HG03378 (cell line): ENCODE measurements at regions not wholly inside any gene's neighbourhood (a gene's known extent, or its start where the extent isn't known, plus 50 kb on each side); places are given as distances from the start of the nearest gene placed in this dataset.
"Not testable (repeated sequence)": the region's sequence is repeated elsewhere in the genome, so short reads cannot be mapped to it uniquely, and the experiment has no call there.

ENCODE experiments used
- ATAC-seq: cut with Tn5 transposase; IDR thresholded peaks from one replicate; pipeline ENCODE4 v1.9.1; 2021; ENCODE audit warnings: mild to moderate bottlenecking, moderate library complexity; ENCODE audit not compliant: unreplicated experiment

- ATAC-seq, result no peak
Measured at GRCh38 chr3:157859541-157859940, 246.7 kb downstream of the SHOX2 start.

DNA sequence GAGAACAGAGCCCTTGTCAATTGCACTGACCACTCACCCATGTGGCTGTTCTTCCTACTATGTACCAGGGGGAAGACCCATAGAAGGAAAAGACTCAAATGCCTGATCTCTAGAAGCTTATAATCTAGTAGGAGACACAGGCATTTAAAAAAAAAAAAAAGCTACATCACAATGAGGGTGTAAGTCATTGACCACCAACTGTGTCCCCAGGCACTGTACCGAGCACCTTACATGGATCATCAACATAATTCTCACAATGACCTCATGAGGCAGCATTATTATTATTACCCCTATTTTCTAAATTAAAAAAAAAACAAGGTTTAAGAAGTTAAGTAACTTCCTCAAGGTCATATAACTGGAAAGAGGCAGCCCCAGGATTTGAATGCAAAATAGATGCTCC, 247.4 kb downstream of the SHOX2 start:
- no peak for ATAC-seq

DNA sequence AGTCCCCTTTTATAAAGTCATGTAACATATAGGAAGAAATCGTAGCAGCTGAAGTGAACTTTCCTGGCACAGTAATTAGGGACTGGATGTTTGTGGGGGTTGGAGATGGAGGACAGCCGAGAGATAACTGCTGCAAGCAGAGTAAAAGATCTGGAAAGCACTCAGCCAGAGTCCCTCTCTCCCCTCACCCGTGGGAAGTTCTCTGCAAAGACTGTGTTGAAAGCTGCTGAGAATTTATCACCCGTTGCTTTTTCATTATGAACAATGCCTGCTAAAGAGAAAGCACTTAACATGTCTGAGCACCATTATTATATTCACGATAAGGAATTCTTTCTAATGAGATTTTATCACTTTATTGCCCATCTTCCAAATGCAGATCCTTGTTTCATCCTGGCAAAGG, 248.8 kb downstream of the SHOX2 start:
- ATAC-seq, result no peak

DNA sequence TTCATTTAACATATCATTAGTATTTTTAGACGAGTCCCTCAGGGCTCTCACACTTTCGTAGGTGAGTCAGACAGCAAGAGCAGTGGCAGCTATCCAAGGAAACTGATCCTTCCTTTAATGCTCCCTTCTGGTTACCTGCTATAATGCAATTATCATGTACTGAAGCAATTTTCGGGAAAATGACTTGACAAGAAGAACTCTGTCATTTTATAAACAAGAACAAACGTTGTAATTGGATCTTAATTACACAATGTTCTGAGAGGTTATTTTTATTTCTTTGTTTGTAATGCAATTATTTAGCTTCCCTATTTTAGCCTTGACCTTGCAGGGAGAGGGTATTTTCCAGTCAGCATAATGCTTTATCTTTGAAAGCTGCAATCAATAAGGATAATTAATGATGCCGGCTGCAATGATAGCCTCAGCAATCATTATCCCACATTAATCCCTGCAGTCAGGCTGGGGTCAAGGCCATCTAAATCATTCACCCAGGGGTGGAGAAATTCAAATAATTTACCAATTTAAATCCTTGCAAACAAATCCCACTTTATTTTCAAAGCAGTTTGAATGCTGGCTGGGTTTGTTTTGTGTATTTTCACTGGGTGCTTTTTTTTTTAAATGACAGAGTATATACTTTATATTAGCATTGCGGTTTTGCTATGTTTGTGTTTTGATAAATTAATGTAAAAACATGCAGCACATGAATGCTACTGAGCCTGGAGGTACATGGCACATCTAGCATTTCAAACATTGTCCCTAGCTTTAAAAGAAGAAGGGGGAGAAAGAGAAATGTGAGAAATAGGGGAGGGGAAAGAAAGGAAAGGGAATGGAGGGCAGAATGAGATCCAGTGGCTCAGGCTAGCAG, 249.9 kb downstream of the SHOX2 start:
- ATAC-seq, result no peak

DNA sequence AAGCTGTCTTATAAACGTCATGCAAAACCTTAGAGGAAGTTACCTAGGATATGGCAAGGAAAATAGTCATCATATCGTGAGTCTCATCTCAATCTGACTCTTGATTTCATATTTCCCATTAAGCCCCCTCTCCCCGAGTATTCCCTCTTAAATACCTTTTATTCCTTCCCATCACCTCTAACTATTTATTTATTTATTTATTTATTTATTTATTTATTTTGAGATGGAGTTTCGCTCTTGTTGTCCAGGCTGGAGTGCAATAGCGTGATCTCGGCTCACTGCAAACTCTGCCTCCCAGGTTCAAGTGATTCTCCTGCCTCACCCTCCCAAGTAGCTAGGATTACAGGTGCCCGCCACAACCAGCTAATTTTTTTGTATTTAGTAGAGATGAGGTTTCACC, 260.4 kb downstream of the SHOX2 start:
- ATAC-seq, result not testable (repeated sequence)

GRCh38 chr3:157844800-157845565, 261.2 kb downstream of the SHOX2 start:
- no peak for ATAC-seq

GRCh38 chr3:157844216-157844615, 262.0 kb downstream of the SHOX2 start:
- no peak for ATAC-seq

GRCh38 chr3:157841029-157841428, 265.2 kb downstream of the SHOX2 start:
- ATAC-seq, result no peak

GRCh38 chr3:157840564-157840963, 265.7 kb downstream of the SHOX2 start:
- ATAC-seq, result no peak

- ATAC-seq, result no peak
Measured at GRCh38 chr3:157838457-157838856, 267.8 kb downstream of the SHOX2 start.

- ATAC-seq, result no peak
Measured at GRCh38 chr3:157837336-157837735, 268.9 kb downstream of the SHOX2 start.

- no peak for ATAC-seq
Measured at GRCh38 chr3:157836022-157836421, 270.2 kb downstream of the SHOX2 start.

DNA sequence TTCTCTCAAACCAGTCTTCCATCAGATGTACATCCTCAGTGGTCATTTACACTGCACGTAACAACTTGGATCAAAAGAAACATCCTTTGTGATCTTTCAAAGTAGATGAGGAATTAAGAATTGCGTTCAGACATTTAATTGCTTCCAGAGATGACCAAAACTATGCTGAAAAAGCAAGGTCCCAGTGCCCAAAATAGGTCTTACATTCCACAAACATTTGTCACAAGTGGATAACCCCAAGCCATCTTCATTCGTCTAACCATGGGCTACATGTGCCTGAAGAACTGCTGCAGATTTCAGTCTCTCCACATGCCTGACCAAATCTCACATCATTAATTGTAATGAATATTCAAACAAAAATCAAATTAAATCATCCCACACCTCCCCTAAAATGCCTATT, 273.6 kb downstream of the SHOX2 start:
- ATAC-seq, result no peak

- ATAC-seq, result no peak
Measured at GRCh38 chr3:157830556-157831236, 275.5 kb downstream of the SHOX2 start.

DNA sequence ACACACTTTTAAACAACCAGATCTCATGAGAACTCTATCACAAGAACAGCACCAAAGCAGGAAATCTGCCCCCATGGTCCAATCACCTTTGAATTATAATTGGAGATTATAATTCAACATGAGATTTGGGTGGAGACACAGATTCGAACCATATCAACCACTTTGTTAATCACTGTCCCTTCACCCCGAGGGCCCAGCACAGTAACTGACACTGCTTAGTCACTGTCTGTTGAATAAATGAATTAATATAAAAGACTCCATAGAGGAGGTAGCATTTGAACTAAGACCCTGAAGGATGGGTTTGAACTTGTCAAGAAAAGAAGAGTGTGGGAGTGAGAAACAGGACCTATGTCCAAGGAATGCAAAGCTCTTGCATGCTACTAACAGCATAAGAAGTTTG, 276.4 kb downstream of the SHOX2 start:
- ATAC-seq, result no peak

- no peak for ATAC-seq
Measured at GRCh38 chr3:157824281-157824680, 281.9 kb downstream of the SHOX2 start.

- no peak for ATAC-seq
Measured at GRCh38 chr3:157823050-157823449, 283.2 kb downstream of the SHOX2 start.

GRCh38 chr3:157820157-157820517, 286.1 kb downstream of the SHOX2 start:
- ATAC-seq, result no peak

DNA sequence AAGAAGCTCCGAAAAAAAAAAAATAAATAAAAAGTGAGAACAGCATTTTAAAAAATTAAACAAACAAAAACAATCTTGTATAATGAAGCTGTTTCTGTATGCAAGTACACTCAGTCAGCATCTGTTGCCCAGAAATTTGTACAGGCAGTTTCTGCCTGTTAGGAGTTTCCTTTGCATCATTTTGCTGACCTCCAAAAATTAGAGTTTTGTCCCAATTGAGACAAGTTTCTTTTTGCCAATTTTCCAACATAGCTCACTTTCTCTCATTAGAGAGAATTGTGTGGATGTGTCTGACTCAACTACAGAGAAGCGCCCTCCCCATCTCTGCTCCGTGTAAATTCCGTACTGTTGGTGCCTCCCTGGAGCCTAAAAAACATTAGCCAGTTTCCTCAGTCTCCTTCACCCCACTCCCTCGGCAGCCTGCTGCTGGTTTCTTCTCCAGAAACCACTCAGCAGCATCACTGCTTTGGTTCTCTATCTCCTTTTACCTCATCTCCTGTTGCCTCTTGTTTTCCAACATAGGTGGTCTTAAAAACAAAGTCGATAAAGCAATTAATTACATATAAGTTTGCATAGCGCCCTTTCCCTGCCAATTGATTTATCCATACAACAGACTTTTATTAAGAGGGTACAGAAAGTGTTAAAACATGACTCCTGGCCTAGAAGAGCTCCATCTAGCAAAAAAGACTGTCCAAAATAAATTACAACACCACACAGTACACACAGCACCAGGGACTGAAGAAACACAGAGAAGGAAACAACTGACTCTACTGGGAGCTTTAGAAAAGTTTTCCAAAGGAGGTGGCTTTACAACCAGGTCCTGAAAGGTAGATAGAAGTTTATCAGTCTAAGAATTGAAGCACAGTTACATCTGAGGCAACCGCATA, 286.7 kb downstream of the SHOX2 start:
- no peak for ATAC-seq

DNA sequence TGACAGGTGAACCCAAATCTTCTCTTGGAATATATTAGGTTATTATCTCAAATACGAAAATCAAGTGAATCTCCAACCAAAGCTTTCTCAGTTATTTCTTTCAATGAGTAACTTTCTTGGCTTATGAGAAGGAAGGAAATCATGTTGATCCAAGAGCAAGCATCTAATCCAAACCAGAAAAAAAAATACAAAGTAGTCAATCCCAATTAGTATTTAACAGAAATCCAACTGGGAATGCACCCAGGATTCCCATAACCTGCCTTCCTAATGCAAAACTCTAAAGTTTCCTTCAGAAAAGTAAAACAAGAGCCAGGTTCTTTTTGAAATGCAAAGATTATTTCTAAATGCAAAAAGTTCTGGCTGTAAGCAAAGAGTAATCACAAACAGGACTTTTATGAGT, 289.3 kb downstream of the SHOX2 start:
- no peak for ATAC-seq

DNA sequence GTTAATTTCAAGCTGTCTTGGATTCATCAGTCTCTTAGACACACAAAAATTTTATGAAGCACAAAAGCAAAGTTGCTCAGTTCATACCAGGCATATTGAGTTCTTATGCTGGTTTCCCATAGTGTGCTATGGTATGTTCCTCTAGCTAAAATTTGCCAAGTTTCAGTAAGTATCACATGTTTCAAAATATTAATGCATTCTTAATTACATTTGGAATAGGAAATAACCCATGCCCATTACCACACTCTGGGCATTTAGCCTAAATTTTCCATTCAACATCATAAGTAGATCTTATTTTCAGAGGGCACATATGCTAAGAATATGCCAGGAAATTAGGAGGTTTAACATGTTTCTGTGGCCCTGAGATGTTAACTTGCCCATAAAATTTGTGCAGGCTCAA, 289.9 kb downstream of the SHOX2 start:
- ATAC-seq, result no peak
